IMR-90 (cell line): ENCODE measurements at regions not wholly inside any gene's neighbourhood (a gene's known extent, or its start where the extent isn't known, plus 50 kb on each side); places are given as distances from the start of the nearest gene placed in this dataset.

ENCODE experiments used
- ATAC-seq: fragments of 200-7000 bp; cut with Tn5 transposase; 2 replicates; pipeline ENCODE4 v1.9.1; 2020; ENCODE audit warnings: low read depth, mild to moderate bottlenecking, moderate library complexity
- BruUV-seq: library from RNA; stranded (reverse); fragments of 400-500 nt; replicated peaks from 2 replicates; lab custom pipeline; 2021; lab: Mats Ljungman, UMichigan
- CTCF ChIA-PET: fragments of 300-600 bp; formaldehyde crosslinking; extraction: SDS; loops from one replicate; lab custom pipeline; 2021; ENCODE audit warnings: antibody characterized with exemption; lab: Yijun Ruan, JAX
- POLR2A ChIA-PET: fragments of 300-600 bp; sonication (Branson Sonifier 250); formaldehyde crosslinking; loops from one replicate; lab custom pipeline; 2022; ENCODE audit warnings: antibody characterized with exemption; ENCODE audit not compliant: unreplicated experiment; lab: Charles Lee
- DNase-seq: peaks from one replicate; pipeline ENCODE4 v3.0.0; 2013
- H2AFZ ChIP-seq: replicated peaks from 2 replicates; pipeline ENCODE3; 2013; ENCODE audit warnings: low read length, mild to moderate bottlenecking; ENCODE audit not compliant: poor library complexity
- H2AK5ac ChIP-seq: 2 replicates; pipeline ENCODE4 v1.6.1; 2013; ENCODE audit warnings: low read depth, low read length, inconsistent platforms
- H2AK9ac ChIP-seq: replicated peaks from 2 replicates; pipeline ENCODE3; 2013; ENCODE audit warnings: mild to moderate bottlenecking, low read depth, low read length, moderate library complexity; ENCODE audit not compliant: poor library complexity
- H2BK120ac ChIP-seq: 2 replicates; pipeline ENCODE4 v1.6.1; 2013; ENCODE audit warnings: low read depth, low read length, inconsistent platforms
- H2BK15ac ChIP-seq: 3 replicates; pipeline ENCODE4 v1.6.1; 2013; ENCODE audit warnings: low read depth, low read length, inconsistent platforms
- H2BK20ac ChIP-seq: 2 replicates; pipeline ENCODE4 v1.6.1; 2013; ENCODE audit warnings: low read depth, mild to moderate bottlenecking, inconsistent platforms, low read length, moderate library complexity
- H2BK5ac ChIP-seq: 2 replicates; pipeline ENCODE4 v1.6.1; 2013; ENCODE audit warnings: mild to moderate bottlenecking, low read depth, low read length, inconsistent platforms; ENCODE audit not compliant: poor library complexity, severe bottlenecking
- H3K14ac ChIP-seq: replicated peaks from 2 replicates; pipeline ENCODE4 v1.6.1; 2013; ENCODE audit warnings: low read depth, low read length, inconsistent platforms
- H3K18ac ChIP-seq: 2 replicates; pipeline ENCODE4 v1.6.1; 2013; ENCODE audit warnings: low read depth, low read length, control low read depth
- H3K23ac ChIP-seq: 2 replicates; pipeline ENCODE4 v1.6.1; 2013; ENCODE audit warnings: low read depth, low read length, inconsistent platforms
- H3K27ac ChIP-seq: 2 replicates; pipeline ENCODE4 v1.5.1; 2013; ENCODE audit warnings: mild to moderate bottlenecking, control low read depth, low read length; ENCODE audit not compliant: insufficient read depth
- H3K27me3 ChIP-seq: 2 replicates; pipeline ENCODE4 v1.6.1; 2013; ENCODE audit warnings: low read length; ENCODE audit not compliant: control insufficient read depth, insufficient read depth
- H3K36me3 ChIP-seq: 2 replicates; pipeline ENCODE4 v1.6.1; 2013; ENCODE audit warnings: low read length, mixed read lengths; ENCODE audit not compliant: control insufficient read depth, insufficient read depth
- H3K4ac ChIP-seq: 2 replicates; pipeline ENCODE4 v1.6.1; 2013; ENCODE audit warnings: low read depth, low read length, inconsistent platforms
- H3K4me1 ChIP-seq: 2 replicates; pipeline ENCODE4 v1.6.1; 2013; ENCODE audit warnings: low read length, mixed read lengths; ENCODE audit not compliant: control insufficient read depth, insufficient read depth
- H3K4me2 ChIP-seq: 2 replicates; pipeline ENCODE4 v1.6.1; 2013; ENCODE audit warnings: low read depth, mild to moderate bottlenecking, control low read depth, low read length, moderate library complexity
- H3K4me3 ChIP-seq: 2 replicates; pipeline ENCODE4 v1.5.1; 2013; ENCODE audit warnings: low read depth, mild to moderate bottlenecking, control low read depth, low read length, moderate library complexity; ENCODE audit not compliant: insufficient read depth
- H3K56ac ChIP-seq: 2 replicates; pipeline ENCODE4 v1.6.1; 2013; ENCODE audit warnings: low read length, inconsistent platforms; ENCODE audit not compliant: insufficient read depth; ENCODE audit errors: extremely low read depth
- H3K79me1 ChIP-seq, 2 experiments: 2 replicates each; pipeline ENCODE4 v1.6.1; 2013; ENCODE audit warnings: low read length in 2 of 2, inconsistent platforms in 1 of 2, low read depth in 1 of 2
- H3K9ac ChIP-seq: 2 replicates; pipeline ENCODE4 v1.6.1; 2013; ENCODE audit warnings: low read depth, low read length, control low read depth
- H3K9me1 ChIP-seq: 2 replicates; pipeline ENCODE4 v1.6.1; 2013; ENCODE audit warnings: low read length, inconsistent platforms; ENCODE audit not compliant: insufficient read depth
- H3K9me3 ChIP-seq: 2 replicates; pipeline ENCODE4 v1.6.1; 2013; ENCODE audit warnings: low read length; ENCODE audit not compliant: control insufficient read depth, insufficient read depth
- H4K20me1 ChIP-seq: 2 replicates; pipeline ENCODE4 v1.6.1; 2013; ENCODE audit warnings: low read length, inconsistent platforms; ENCODE audit not compliant: insufficient read depth
- H4K5ac ChIP-seq: 2 replicates; pipeline ENCODE4 v1.6.1; 2013; ENCODE audit warnings: mild to moderate bottlenecking, low read depth, low read length, control low read depth
- H4K8ac ChIP-seq, 2 experiments: 2 replicates each; pipeline ENCODE4 v1.6.1; 2013; ENCODE audit warnings: low read depth in 2 of 2, low read length in 2 of 2, control low read depth in 1 of 2, inconsistent platforms in 1 of 2
- H4K91ac ChIP-seq: 2 replicates; pipeline ENCODE4 v1.6.1; 2013; ENCODE audit warnings: low read depth, low read length, inconsistent platforms; ENCODE audit not compliant: insufficient read depth
- CHD1 ChIP-seq: IDR thresholded peaks from 2 replicates; pipeline ENCODE4 v1.6.1; 2012; ENCODE audit warnings: low read depth, low read length, improper control_type of control experiment
- MAFK ChIP-seq: IDR thresholded peaks from 2 replicates; pipeline ENCODE4 v1.6.1; 2012; ENCODE audit warnings: low read depth, low read length, improper control_type of control experiment
- MAZ ChIP-seq: IDR thresholded peaks from 2 replicates; pipeline ENCODE4 v1.6.1; 2012; ENCODE audit warnings: low read depth, mild to moderate bottlenecking, low read length, improper control_type of control experiment, moderate library complexity, borderline replicate concordance
- MXI1 ChIP-seq: IDR thresholded peaks from 2 replicates; pipeline ENCODE4 v1.6.1; 2012; ENCODE audit warnings: low read depth, mild to moderate bottlenecking, low read length, moderate library complexity, borderline replicate concordance
- NFE2L2 ChIP-seq: fragments of 150-350 bp; IDR thresholded peaks from 2 replicates; pipeline ENCODE4 v1.6.1; 2016; ENCODE audit warnings: low read depth, mild to moderate bottlenecking, low read length
- POLR2A ChIP-seq: IDR thresholded peaks from 2 replicates; pipeline ENCODE4 v1.6.1; 2012; ENCODE audit warnings: mild to moderate bottlenecking, low read depth, low read length
- RAD21 ChIP-seq: IDR thresholded peaks from 2 replicates; pipeline ENCODE4 v1.6.1; 2012; ENCODE audit warnings: low read length, improper control_type of control experiment
- RFX5 ChIP-seq: IDR thresholded peaks from 2 replicates; pipeline ENCODE4 v1.8.0; 2012; ENCODE audit warnings: low read depth, mild to moderate bottlenecking, low read length, moderate library complexity
- SMC3 ChIP-seq: fragments of 150-350 bp; IDR thresholded peaks from 2 replicates; pipeline ENCODE4 v1.6.1; 2016; ENCODE audit warnings: low read depth, mild to moderate bottlenecking, antibody characterized with exemption, low read length, moderate library complexity
- WGBS, 2 experiments: methylation state at CpG; one replicate each; pipeline versions ENCODE4 v1.1.5 to v1.1.7; 2013; ENCODE audit warnings: missing lambda C conversion rate in 2 of 2; ENCODE audit not compliant: insufficient read length in 1 of 2; ENCODE audit errors: extremely low coverage in 2 of 2; 5-methylcytosine and 5-hydroxymethylcytosine counted together
- dilution Hi-C: fragments of 300-500 bp; cut with HindIII; formaldehyde crosslinking; loops from one replicate; pipeline ENCODE4 v1.14.3; 2018; ENCODE audit warnings: low sequenced_read_pairs; ENCODE audit not compliant: unreplicated experiment
- in situ Hi-C: fragments of 300-500 bp; cut with MboI; formaldehyde crosslinking; loops from 3 replicates; pipeline ENCODE4 v1.14.3; 2019; ENCODE audit warnings: low sequenced_read_pairs, inconsistent platforms, mixed read lengths
- intact Hi-C: fragments of 100-400 bp; cut with micrococcal nuclease; formaldehyde crosslinking; loops from 2 replicates; pipeline ENCODE4 v1.10.0; 2022
- TF ChIP-seq, protein P1 (sequence below): fragments of 150-350 bp; IDR thresholded peaks from 2 replicates; pipeline ENCODE4 v1.6.1; 2016; ENCODE audit warnings: low read depth, mild to moderate bottlenecking, low read length, moderate library complexity, borderline replicate concordance
- TF ChIP-seq, protein P2 (sequence below): conservative IDR thresholded peaks from 2 replicates; pipeline ENCODE4 v1.5.1; 2012; ENCODE audit warnings: mild to moderate bottlenecking, low read depth, low read length, improper control_type of control experiment

DNA sequence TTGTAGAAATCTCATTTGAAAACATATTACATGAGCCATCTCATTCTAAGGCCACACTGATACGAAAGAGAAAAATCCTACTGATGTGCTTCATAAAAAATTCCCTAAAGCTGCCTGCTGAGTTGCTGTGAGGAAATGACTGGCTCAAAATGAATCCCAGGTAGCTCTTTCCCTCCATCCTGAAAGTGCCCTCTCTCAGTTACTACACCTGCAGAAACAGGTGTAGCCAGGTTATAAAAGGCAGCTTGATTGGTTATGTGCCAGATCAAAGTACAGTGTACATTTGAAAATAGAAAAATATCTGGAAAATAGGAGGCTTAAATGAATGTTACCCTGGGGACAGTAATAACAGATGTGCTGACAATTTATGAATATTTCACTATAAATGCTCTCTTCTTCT lies 833.4 kb upstream of the ADGRL4 start:
- BruUV-seq: no TSS peak

More for the DNA sequence above, 833.4 kb upstream of the ADGRL4 start:
- H2AK9ac ChIP-seq: no peak overlapping the region
- H2AK5ac ChIP-seq: no peak overlapping the region
- no peak overlapping the region for H2BK5ac ChIP-seq
- H3K4ac ChIP-seq: no peak overlapping the region
- no peaks in the 10 kb centered on the region for H4K20me1 ChIP-seq
- no peaks in the 10 kb centered on the region for H3K9me1 ChIP-seq
- H3K23ac ChIP-seq: no peak overlapping the region
- H3K36me3 ChIP-seq: no peaks in the 10 kb centered on the region
- no peak overlapping the region for H2BK15ac ChIP-seq
- intact Hi-C loops: no loop called here
- no peak overlapping the region for H3K4me2 ChIP-seq
- no peak overlapping the region for H3K27ac ChIP-seq
- DNase-seq (no peak), ATAC-seq (no peak)
- H2BK20ac ChIP-seq: no peak overlapping the region
- no peak for TF ChIP-seq RFX5
- no peak for TF ChIP-seq RAD21
- TF ChIP-seq CHD1: no peak
- no peak for TF ChIP-seq NFE2L2
- no peak for TF ChIP-seq SMC3
- TF ChIP-seq, protein P1, sequence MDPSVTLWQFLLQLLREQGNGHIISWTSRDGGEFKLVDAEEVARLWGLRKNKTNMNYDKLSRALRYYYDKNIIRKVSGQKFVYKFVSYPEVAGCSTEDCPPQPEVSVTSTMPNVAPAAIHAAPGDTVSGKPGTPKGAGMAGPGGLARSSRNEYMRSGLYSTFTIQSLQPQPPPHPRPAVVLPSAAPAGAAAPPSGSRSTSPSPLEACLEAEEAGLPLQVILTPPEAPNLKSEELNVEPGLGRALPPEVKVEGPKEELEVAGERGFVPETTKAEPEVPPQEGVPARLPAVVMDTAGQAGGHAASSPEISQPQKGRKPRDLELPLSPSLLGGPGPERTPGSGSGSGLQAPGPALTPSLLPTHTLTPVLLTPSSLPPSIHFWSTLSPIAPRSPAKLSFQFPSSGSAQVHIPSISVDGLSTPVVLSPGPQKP: no peak
- TF ChIP-seq POLR2A: no peak
- no peak for TF ChIP-seq MXI1
- no peak for TF ChIP-seq MAFK
- TF ChIP-seq, protein P2, sequence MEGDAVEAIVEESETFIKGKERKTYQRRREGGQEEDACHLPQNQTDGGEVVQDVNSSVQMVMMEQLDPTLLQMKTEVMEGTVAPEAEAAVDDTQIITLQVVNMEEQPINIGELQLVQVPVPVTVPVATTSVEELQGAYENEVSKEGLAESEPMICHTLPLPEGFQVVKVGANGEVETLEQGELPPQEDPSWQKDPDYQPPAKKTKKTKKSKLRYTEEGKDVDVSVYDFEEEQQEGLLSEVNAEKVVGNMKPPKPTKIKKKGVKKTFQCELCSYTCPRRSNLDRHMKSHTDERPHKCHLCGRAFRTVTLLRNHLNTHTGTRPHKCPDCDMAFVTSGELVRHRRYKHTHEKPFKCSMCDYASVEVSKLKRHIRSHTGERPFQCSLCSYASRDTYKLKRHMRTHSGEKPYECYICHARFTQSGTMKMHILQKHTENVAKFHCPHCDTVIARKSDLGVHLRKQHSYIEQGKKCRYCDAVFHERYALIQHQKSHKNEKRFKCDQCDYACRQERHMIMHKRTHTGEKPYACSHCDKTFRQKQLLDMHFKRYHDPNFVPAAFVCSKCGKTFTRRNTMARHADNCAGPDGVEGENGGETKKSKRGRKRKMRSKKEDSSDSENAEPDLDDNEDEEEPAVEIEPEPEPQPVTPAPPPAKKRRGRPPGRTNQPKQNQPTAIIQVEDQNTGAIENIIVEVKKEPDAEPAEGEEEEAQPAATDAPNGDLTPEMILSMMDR: no peak
- TF ChIP-seq MAZ: no peak
- no peaks in the 10 kb centered on the region for H3K27me3 ChIP-seq
- WGBS, 2 experiments: no CpG with 5 or more reads among the region's 1 CpG
- H3K14ac ChIP-seq: no peak overlapping the region
- no peaks in the 10 kb centered on the region for H3K79me1 ChIP-seq
- no peaks in the 10 kb centered on the region for H3K9me3 ChIP-seq
- dilution Hi-C loops: no loop called here
- H3K4me3 ChIP-seq: no peak overlapping the region
- in situ Hi-C loops: no loop called here
- no peak overlapping the region for H4K5ac ChIP-seq
- no peak overlapping the region for H3K9ac ChIP-seq
- H3K4me1 ChIP-seq: peaks cover 2% of the 10 kb centered on the region; the same call in 1 of the 2 replicates
- ChIA-PET POLR2A (no interaction called here), CTCF (no interaction called here)
- H4K8ac ChIP-seq: no peak overlapping the region
- no peak overlapping the region for H3K18ac ChIP-seq
- no peak overlapping the region for H3K56ac ChIP-seq
- H4K91ac ChIP-seq: no peak overlapping the region
- no peak overlapping the region for H2BK120ac ChIP-seq
- H2AFZ ChIP-seq: no peak overlapping the region
